K562 (cell line): ENCODE measurements at regions not wholly inside any gene's neighbourhood (a gene's known extent, or its start where the extent isn't known, plus 50 kb on each side); places are given as distances from the start of the nearest gene placed in this dataset.

Experiments used
- ATAC-seq: fragments of 200-7000 bp; cut with Tn5 transposase; 3 replicates; pipeline ENCODE4 v1.9.1; 2020; ENCODE audit warnings: moderate library complexity
- BruUV-seq: library from RNA; stranded (reverse); fragments of 400-500 nt; replicated peaks from 2 replicates; lab custom pipeline; 2021; lab: Mats Ljungman, UMichigan
- CTCF ChIA-PET: fragments of 300-600 bp; formaldehyde crosslinking; extraction: SDS; loops from one replicate; lab custom pipeline; 2021; ENCODE audit warnings: low intra/inter-chr PET ratio; lab: Yijun Ruan, JAX
- POLR2A ChIA-PET: fragments of 300-600, 350-650 bp; sonication (Branson Sonifier 250); formaldehyde crosslinking; extraction: SDS; loops from one replicate; lab custom pipeline; 2021; ENCODE audit warnings: antibody characterized with exemption, inconsistent platforms; lab: Yijun Ruan, JAX
- DNase-seq, 4 experiments: peaks; one replicate each; pipeline versions ENCODE4 v3.0.0 to v3.0.0-alpha.2; 2011 to 2018; ENCODE audit warnings: low spot score in 3 of 4, mixed read lengths in 3 of 4; ENCODE audit errors: extremely low read depth in 1 of 4
- FAIRE-seq: peaks from 2 replicates; lab custom pipeline; 2011; peaks lifted over from hg19 to GRCh38; lab: Jason Lieb, UNC
- H2AFZ ChIP-seq: 2 replicates; pipeline ENCODE4 v1.6.0; 2011; ENCODE audit warnings: low read depth, low read length, control low read depth, inconsistent platforms
- H3K27ac ChIP-seq: fragments of 200-600 bp; 3 replicates; pipeline ENCODE4 v1.8.0; 2011; ENCODE audit warnings: low read depth, mild to moderate bottlenecking, control low read depth, inconsistent platforms, low read length, moderate library complexity, mixed read lengths; ENCODE audit errors: extremely low read depth
- H3K27me3 ChIP-seq, 2 experiments: fragments of 300-600 bp in 1 of 2; 2 replicates in 1 of 2; 3 replicates in 1 of 2; pipeline versions ENCODE4 v1.6.0 to v1.8.0; 2011; ENCODE audit warnings: inconsistent platforms in 2 of 2, low read length in 2 of 2, mild to moderate bottlenecking in 1 of 2, mixed read lengths in 1 of 2, moderate library complexity in 1 of 2; ENCODE audit not compliant: control insufficient read depth in 2 of 2, insufficient read depth in 2 of 2
- H3K36me3 ChIP-seq: fragments of 300-600 bp; 3 replicates; pipeline ENCODE4 v1.8.0; 2011; ENCODE audit warnings: mild to moderate bottlenecking, low read length, inconsistent platforms; ENCODE audit not compliant: control insufficient read depth, insufficient read depth
- H3K4me1 ChIP-seq, 2 experiments: fragments of 200-600 bp in 1 of 2; replicated peaks in 1 of 2; 2 replicates in 1 of 2; 3 replicates in 1 of 2; pipeline versions ENCODE4 v1.5.1 to v1.8.0; 2011; ENCODE audit warnings: inconsistent platforms in 2 of 2, low read length in 2 of 2, mild to moderate bottlenecking in 1 of 2, mixed read lengths in 1 of 2, moderate library complexity in 1 of 2; ENCODE audit not compliant: control insufficient read depth in 2 of 2, insufficient read depth in 2 of 2
- H3K4me2 ChIP-seq: 2 replicates; pipeline ENCODE4 v1.6.1; 2011; ENCODE audit warnings: low read length, control low read depth, inconsistent platforms, mixed read lengths; ENCODE audit not compliant: insufficient read depth
- H3K4me3 ChIP-seq: fragments of 200-600 bp; sonication (generic), shearing (Covaris generic); 2 replicates; pipeline ENCODE4 v1.5.1; 2016; ENCODE audit warnings: control low read depth, inconsistent platforms
- H3K79me2 ChIP-seq: fragments of 200-600 bp; 3 replicates; pipeline ENCODE4 v1.8.0; 2011; ENCODE audit warnings: low read length, inconsistent platforms; ENCODE audit not compliant: control insufficient read depth, insufficient read depth
- H3K9ac ChIP-seq, 2 experiments: 2 replicates each; pipeline versions ENCODE4 v1.6.0 to v1.6.1; 2011; ENCODE audit warnings: low read depth in 2 of 2, low read length in 2 of 2, control low read depth in 1 of 2, inconsistent platforms in 1 of 2, mild to moderate bottlenecking in 1 of 2, mixed read lengths in 1 of 2; ENCODE audit not compliant: insufficient read depth in 1 of 2
- H3K9me1 ChIP-seq: one replicate; pipeline ENCODE4 v1.6.0; 2011; ENCODE audit warnings: inconsistent platforms, mild to moderate bottlenecking, low read length, moderate library complexity; ENCODE audit not compliant: control insufficient read depth, insufficient read depth
- H3K9me3 ChIP-seq: replicated peaks from 2 replicates; pipeline ENCODE4 v1.5.1; 2011; ENCODE audit warnings: low read depth, low read length, inconsistent platforms; ENCODE audit not compliant: control insufficient read depth, insufficient read depth
- H4K20me1 ChIP-seq: replicated peaks from 2 replicates; pipeline ENCODE4 v1.6.1; 2011; ENCODE audit warnings: low read length, inconsistent platforms, mixed read lengths; ENCODE audit not compliant: control insufficient read depth, insufficient read depth
- ATF2 ChIP-seq: sonication (generic); formaldehyde crosslinking; IDR thresholded peaks from 2 replicates; pipeline ENCODE4 v1.8.1; 2022; ENCODE audit warnings: missing genetic modification reagents
- BDP1 ChIP-seq: IDR thresholded peaks from 3 replicates; pipeline ENCODE4 v1.6.1; 2011; ENCODE audit not compliant: insufficient read length, insufficient read depth
- DMBX1 ChIP-seq: fragments of 250-450 bp; sonication (Bioruptor Pico); IDR thresholded peaks from 2 replicates; pipeline ENCODE4 v1.8.0; 2022; ENCODE audit warnings: inconsistent platforms, mild to moderate bottlenecking, moderate library complexity, borderline replicate concordance
- E2F1 ChIP-seq: sonication (generic); formaldehyde crosslinking; IDR thresholded peaks from 2 replicates; pipeline ENCODE4 v1.8.1; 2023; ENCODE audit warnings: mild to moderate bottlenecking, missing genetic modification reagents, moderate library complexity
- NEUROD1 ChIP-seq: fragments of 150-350 bp; IDR thresholded peaks from 2 replicates; pipeline ENCODE4 v1.6.1; 2014; ENCODE audit warnings: borderline replicate concordance, low read length, low read depth; ENCODE audit not compliant: partially characterized antibody
- NR3C1 ChIP-seq: sonication (generic); formaldehyde crosslinking; IDR thresholded peaks from 2 replicates; pipeline ENCODE4 v1.8.1; 2022; ENCODE audit warnings: missing genetic modification reagents
- RHOXF2B ChIP-seq: fragments of 250-450 bp; sonication (Bioruptor Pico); conservative IDR thresholded peaks from 2 replicates; pipeline ENCODE4 v1.5.1; 2021
- WHSC1 ChIP-seq: IDR thresholded peaks from one replicate; pipeline ENCODE4 v1.6.1; 2012; ENCODE audit warnings: low read length, control low read depth, inconsistent platforms
- ZNF347 ChIP-seq: fragments of 450-650 bp; formaldehyde crosslinking; IDR thresholded peaks from 2 replicates; pipeline ENCODE4 v1.4.0; 2020; ENCODE audit warnings: low read depth, mild to moderate bottlenecking, moderate library complexity
- ZNF41 ChIP-seq: fragments of 250-450 bp; sonication (Bioruptor Pico); conservative IDR thresholded peaks from 2 replicates; pipeline ENCODE4 v1.4.0; 2020; ENCODE audit warnings: mild to moderate bottlenecking
- ZNF444 ChIP-seq: fragments of 250-450 bp; sonication (Bioruptor Pico); IDR thresholded peaks from 2 replicates; pipeline ENCODE4 v1.4.0; 2020; ENCODE audit warnings: mild to moderate bottlenecking, moderate library complexity
- ZNF511 ChIP-seq: sonication (generic); formaldehyde crosslinking; IDR thresholded peaks from 2 replicates; pipeline ENCODE4 v1.8.0; 2022; ENCODE audit warnings: mild to moderate bottlenecking, missing genetic modification reagents
- ZNF561 ChIP-seq: fragments of 450-650 bp; formaldehyde crosslinking; conservative IDR thresholded peaks from 2 replicates; pipeline ENCODE4 v1.4.0; 2020; ENCODE audit warnings: mild to moderate bottlenecking, moderate library complexity
- WGBS: fragments of 100-300 bp; shearing (Covaris generic); methylation state at CpG from one replicate; pipeline ENCODE4 v1.1.6; 2016; ENCODE audit warnings: low coverage, mixed read lengths; ENCODE audit not compliant: insufficient coverage; ENCODE audit errors: missing lambda C conversion rate; 5-methylcytosine and 5-hydroxymethylcytosine counted together
- in situ Hi-C: fragments of 300-500 bp; cut with MboI; formaldehyde crosslinking; loops from 4 replicates; pipeline ENCODE4 v1.15.0; 2018; ENCODE audit warnings: inconsistent platforms, mixed read lengths
- intact Hi-C: fragments of 100-400 bp; cut with micrococcal nuclease; formaldehyde crosslinking; loops from 2 replicates; pipeline ENCODE4 v1.14.2; 2022

DNA sequence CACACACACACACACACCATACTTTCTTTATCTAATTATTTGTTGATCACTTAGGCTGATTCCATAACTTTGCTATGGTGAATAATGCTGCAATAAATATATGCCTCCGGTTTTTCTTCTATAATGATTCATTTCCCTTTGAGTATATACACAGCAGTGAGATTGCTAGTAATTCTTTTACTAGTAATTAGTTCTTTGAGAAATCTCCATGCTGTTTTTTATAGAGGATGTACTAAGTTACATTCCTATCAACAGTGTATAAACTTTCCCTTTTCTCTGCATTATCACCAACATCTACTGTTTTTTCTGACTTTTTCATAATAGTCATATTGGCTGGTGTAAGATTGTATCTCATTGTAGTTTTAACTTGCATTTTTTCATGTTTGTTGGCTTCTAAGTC is 1405.1 kb downstream of the PCDH9 start:
- Histone ChIP-seq H3K4me2 (no peak overlapping the region), H3K9me1 (no peaks in the 10 kb centered on the region), H2AFZ (no peak overlapping the region), H3K36me3 (no peaks in the 10 kb centered on the region), H3K79me2 (no peaks in the 10 kb centered on the region), H3K4me3 (no peak overlapping the region), H3K9ac (no peak overlapping the region), H3K9me3 (no peaks in the 10 kb centered on the region), H4K20me1 (no peaks in the 10 kb centered on the region), H3K27ac (no peak overlapping the region), H3K27me3 (no peaks in the 10 kb centered on the region), H3K4me1 (no peaks in the 10 kb centered on the region)
- in situ Hi-C loops = no loop called here
- ATAC-seq (no peak), FAIRE-seq (no peak), DNase-seq (no peak)
- no peak for TF ChIP-seq ZNF444 (CRISPR knock-in tag)
- TF ChIP-seq RHOXF2B (CRISPR knock-in tag) = no peak
- no peak for TF ChIP-seq BDP1
- TF ChIP-seq ATF2 (CRISPR knock-in tag) = no peak
- POLR2A ChIA-PET = no interaction called here
- WGBS = 0% methylated on average over 1 of the region's 1 CpG
- CTCF ChIA-PET = no interaction called here
- intact Hi-C loops = no loop called here
- BruUV-seq = no TSS peak

DNA sequence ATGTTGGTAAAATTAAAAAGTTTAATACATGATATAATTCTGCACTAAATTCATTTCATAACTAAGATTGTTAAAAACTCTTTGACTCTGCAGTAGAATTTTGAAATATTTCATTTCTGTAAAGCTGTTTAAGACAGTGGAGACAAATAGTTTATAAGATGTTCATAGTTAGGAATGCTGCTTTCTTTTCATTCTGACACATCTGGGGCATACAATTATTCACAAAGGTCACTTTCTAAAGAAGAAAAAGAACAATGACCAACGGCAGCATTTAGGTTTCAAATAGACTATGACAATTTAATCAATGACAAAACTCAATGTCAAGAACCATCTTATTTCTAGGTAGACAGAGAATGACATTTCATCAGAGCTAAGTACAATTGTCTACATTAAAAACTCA is 1422.1 kb downstream of the PCDH9 start:
- ATAC-seq = no peak
- no peak overlapping the region for H2AFZ ChIP-seq
- DNase-seq = no peak
- no peak for FAIRE-seq
- no peaks in the 10 kb centered on the region for H4K20me1 ChIP-seq
- H3K36me3 ChIP-seq = no peaks in the 10 kb centered on the region
- no peaks in the 10 kb centered on the region for H3K9me3 ChIP-seq
- intact Hi-C loops (no loop called here), in situ Hi-C loops (no loop called here)
- H3K9me1 ChIP-seq = no peaks in the 10 kb centered on the region
- no peaks in the 10 kb centered on the region for H3K27me3 ChIP-seq
- no peak overlapping the region for H3K27ac ChIP-seq
- H3K9ac ChIP-seq = no peak overlapping the region
- BruUV-seq = no TSS peak
- WGBS = 0% methylated on average over 1 of the region's 1 CpG
- no peak for TF ChIP-seq ZNF511
- no peak for TF ChIP-seq WHSC1
- TF ChIP-seq DMBX1 = no peak
- TF ChIP-seq ZNF561 (CRISPR knock-in tag) = no peak
- TF ChIP-seq E2F1 (CRISPR knock-in tag) = no peak
- no peak for TF ChIP-seq NR3C1 (CRISPR knock-in tag)
- no peak for TF ChIP-seq NEUROD1
- no peak for TF ChIP-seq ZNF347
- no peak for TF ChIP-seq ZNF41 (CRISPR knock-in tag)
- H3K4me3 ChIP-seq = no peak overlapping the region
- ChIA-PET POLR2A (no interaction called here), CTCF (no interaction called here)
- no peaks in the 10 kb centered on the region for H3K79me2 ChIP-seq
- H3K4me1 ChIP-seq = no peaks in the 10 kb centered on the region
- H3K4me2 ChIP-seq = no peak overlapping the region
